GM21447 (cell line): ENCODE measurements at regions not wholly inside any gene's neighbourhood (a gene's known extent, or its start where the extent isn't known, plus 50 kb on each side); places are given as distances from the start of the nearest gene placed in this dataset.
"Not testable (repeated sequence)": the region's sequence is repeated elsewhere in the genome, so short reads cannot be mapped to it uniquely, and the experiment has no call there.

ENCODE experiments used
- ATAC-seq: cut with Tn5 transposase; IDR thresholded peaks from one replicate; pipeline ENCODE4 v1.9.1; 2021; ENCODE audit not compliant: unreplicated experiment

GRCh38 chr18:35826477-35826876 lies 146.0 kb upstream of the RMP24 start:
- no peak for ATAC-seq

GRCh38 chr18:35827275-35827902 lies 145.1 kb upstream of the RMP24 start:
- no peak for ATAC-seq

GRCh38 chr18:35827903-35828275 lies 144.6 kb upstream of the RMP24 start:
- no peak for ATAC-seq

GRCh38 chr18:35828591-35828990 lies 143.9 kb upstream of the RMP24 start:
- no peak for ATAC-seq

- no peak for ATAC-seq
Observed at GRCh38 chr18:35835366-35835765, 137.1 kb upstream of the RMP24 start.

- peak; percentile 96 for ATAC-seq
Observed at GRCh38 chr18:35835833-35836232, 136.6 kb upstream of the RMP24 start.

- no peak for ATAC-seq
Observed at GRCh38 chr18:35836932-35837331, 135.5 kb upstream of the RMP24 start.

- ATAC-seq = no peak
Observed at GRCh38 chr18:35837922-35838496, 134.5 kb upstream of the RMP24 start.

GRCh38 chr18:35841283-35841682 lies 131.2 kb upstream of the RMP24 start:
- no peak for ATAC-seq

GRCh38 chr18:35842536-35842935 lies 129.9 kb upstream of the RMP24 start:
- ATAC-seq = no peak

- ATAC-seq = not testable (repeated sequence)
Observed at GRCh38 chr18:35848321-35848720, 124.2 kb upstream of the RMP24 start.

GRCh38 chr18:35849241-35849640 lies 123.2 kb upstream of the RMP24 start:
- not testable (repeated sequence) for ATAC-seq

- ATAC-seq = no peak
Observed at GRCh38 chr18:35851286-35851970, 121.1 kb upstream of the RMP24 start.

- ATAC-seq = no peak
Observed at GRCh38 chr18:35852786-35853185, 119.7 kb upstream of the RMP24 start.

GRCh38 chr18:35854095-35854494 lies 118.4 kb upstream of the RMP24 start:
- no peak for ATAC-seq

- ATAC-seq = no peak
Observed at GRCh38 chr18:35856178-35856577, 116.3 kb upstream of the RMP24 start.

- ATAC-seq = not testable (repeated sequence)
Observed at GRCh38 chr18:35856721-35857120, 115.8 kb upstream of the RMP24 start.

- ATAC-seq = not testable (repeated sequence)
Observed at GRCh38 chr18:35857581-35857980, 114.9 kb upstream of the RMP24 start.

- ATAC-seq = no peak
Observed at GRCh38 chr18:35861367-35862118, 110.9 kb upstream of the RMP24 start.

GRCh38 chr18:35862119-35862640 lies 110.3 kb upstream of the RMP24 start:
- no peak for ATAC-seq

- no peak for ATAC-seq
Observed at GRCh38 chr18:35864916-35865315, 107.6 kb upstream of the RMP24 start.
